Heart left ventricle (tissue), 13 donors: ENCODE measurements at regions not wholly inside any gene's neighbourhood (a gene's known extent, or its start where the extent isn't known, plus 50 kb on each side); places are given as distances from the start of the nearest gene placed in this dataset.

Experiments used
- CTCF ChIP-seq, 12 donors: fragments of 200-600 bp; sonication (generic) in 4 of 12; IDR thresholded peaks; one replicate each; pipeline versions ENCODE4 v1.5.0 to v1.8.0; 2018 to 2022; ENCODE audit warnings: antibody characterized with exemption in 12 of 12, mild to moderate bottlenecking in 5 of 12
- POLR2A ChIP-seq, 2 donors: fragments of 450-650 bp; IDR thresholded peaks; one replicate each; pipeline ENCODE4 v1.6.1; 2017; ENCODE audit warnings: antibody characterized with exemption in 2 of 2, mild to moderate bottlenecking in 2 of 2, moderate library complexity in 2 of 2
- donor health status: ischemic (EF 13 %, LVEDD 7.1; RV severe dilation, severe dysfunction).
- donor health status: DM: no; HTN: yes; CAD: no.
- donor health status: DM: no; HTN: no; CAD: no.
- donor health status: ischemic (EF 25% LVEDD 6.9; RV normal size, moderate dysfunction).
- donor health status: ischemic (EF 25% LVEDD 5.7; RV mildly dilated, moderate dysfunction).
- donor health status: ischemic (EF 35%, LVEDD 5.7; RV mildly dilated, moderate dysfunction).
- donor health status: nonischemic (EF 11% LVEDD 7.7; RV severe dilation, severe dysfunction).
- donor health status: DM: yes; HTN: yes; CAD: no.
- donor health status: PGD.
- donor health status: ischemic (EF 29% LVEDD 5.4; RV normal size, mild dysfunction).
- donor health status: nonischemic (EF 23%, LVEDD 6.1; RV moderate dilation, normal function).

DNA sequence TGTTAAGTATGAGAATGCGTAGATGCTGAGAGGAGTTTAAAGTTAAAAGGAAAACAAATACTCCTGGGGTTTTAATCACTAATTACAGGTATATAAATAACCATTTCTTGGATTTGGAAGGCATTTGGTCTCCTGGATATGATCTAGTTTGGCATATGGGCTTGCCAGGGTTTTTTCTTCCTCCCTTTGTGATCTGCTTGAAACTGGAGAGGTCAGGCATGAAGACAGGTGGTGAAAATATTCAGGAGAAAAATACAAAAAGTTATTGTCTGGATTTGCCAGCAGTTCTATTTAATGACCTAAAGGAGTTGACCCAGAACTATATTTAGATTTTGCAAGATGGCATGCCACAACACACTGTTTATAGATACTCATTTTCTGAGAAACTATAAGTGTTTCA is 136.3 kb downstream of the DIPK2A start:
- TF ChIP-seq CTCF (IDR thresholded peaks at IDR 0.05): no peak
- TF ChIP-seq POLR2A (IDR thresholded peaks at IDR 0.05): no peak
